ENCODE measurements at regions not wholly inside any gene's neighbourhood (a gene's known extent, or its start where the extent isn't known, plus 50 kb on each side); places are given as distances from the start of the nearest gene placed in this dataset.

GRCh38 chr9:1918108-1918507, 97.0 kb upstream of the SMARCA2 start:
- H3K4me2 ChIP-seq (ENCODE audit: control insufficient read depth, extremely low read depth, insufficient read depth, low read depth, low read length) = no peak overlapping the region
- TF ChIP-seq EZH2 (IDR thresholded peaks at IDR 0.05; ENCODE audit: low read length) = no peak
- no peak for TF ChIP-seq CTCF (optimal IDR thresholded peaks at IDR 0.05 in 1 of 3, IDR thresholded peaks at IDR 0.05 in 1 of 3, conservative IDR thresholded peaks at IDR 0.05 in 1 of 3; ENCODE audit: extremely low read depth in 1 of 3, insufficient read depth in 2 of 3, low read length in 3 of 3)
- H4K20me1 ChIP-seq (ENCODE audit: control insufficient read depth, extremely low read depth, insufficient read depth, low read length) = no peaks in the 10 kb centered on the region
- peaks cover 5% of the 10 kb centered on the region for H3K4me1 ChIP-seq (ENCODE audit: control insufficient read depth, extremely low read depth, insufficient read depth, low read length)
- no peak for DNase-seq (ENCODE audit: low read depth, low spot score)
- dilution Hi-C loops (cut with MboI; ENCODE audit: extremely low pct_ligation_motif_present, low sequenced_read_pairs) = no loop called here
- H3K4me3 ChIP-seq (ENCODE audit: control insufficient read depth in 2 of 3, extremely low read depth in 1 of 3, insufficient read depth in 2 of 3, low read depth in 1 of 3, low read length in 3 of 3) = no peak overlapping the region
- H3K79me2 ChIP-seq (ENCODE audit: control insufficient read depth, insufficient read depth, low read length) = no peaks in the 10 kb centered on the region
- no peak overlapping the region for H3K9ac ChIP-seq (ENCODE audit: control insufficient read depth, extremely low read depth, insufficient read depth, low read length)
- H3K9me1 ChIP-seq (ENCODE audit: control insufficient read depth, extremely low read depth, insufficient read depth, low read length) = no peaks in the 10 kb centered on the region
- H3K27me3 ChIP-seq (ENCODE audit: control insufficient read depth, extremely low read depth, insufficient read depth, low read length) = peaks cover 7% of the 10 kb centered on the region
- FAIRE-seq = no peak
- H3K27ac ChIP-seq (ENCODE audit: control insufficient read depth, insufficient read depth, low read length) = no peak overlapping the region
- H2AFZ ChIP-seq (ENCODE audit: control insufficient read depth, low read length) = no peak overlapping the region
- H3K36me3 ChIP-seq (ENCODE audit: control insufficient read depth in 2 of 2, extremely low read depth in 1 of 2, insufficient read depth in 2 of 2, low read length in 2 of 2) = no peaks in the 10 kb centered on the region
- H3K9me3 ChIP-seq (ENCODE audit: control insufficient read depth, low read depth, low read length) = no peaks in the 10 kb centered on the region

GRCh38 chr9:1918622-1919021, 96.5 kb upstream of the SMARCA2 start:
- H3K4me1 ChIP-seq (ENCODE audit: control insufficient read depth, extremely low read depth, insufficient read depth, low read length) = peaks cover 5% of the 10 kb centered on the region
- H3K79me2 ChIP-seq (ENCODE audit: control insufficient read depth, insufficient read depth, low read length) = no peaks in the 10 kb centered on the region
- no peak for DNase-seq (ENCODE audit: low read depth, low spot score)
- H3K4me2 ChIP-seq (ENCODE audit: control insufficient read depth, extremely low read depth, insufficient read depth, low read depth, low read length) = no peak overlapping the region
- no peaks in the 10 kb centered on the region for H4K20me1 ChIP-seq (ENCODE audit: control insufficient read depth, extremely low read depth, insufficient read depth, low read length)
- no peak overlapping the region for H3K9ac ChIP-seq (ENCODE audit: control insufficient read depth, extremely low read depth, insufficient read depth, low read length)
- H3K27ac ChIP-seq (ENCODE audit: control insufficient read depth, insufficient read depth, low read length) = no peak overlapping the region
- FAIRE-seq = no peak
- H3K27me3 ChIP-seq (ENCODE audit: control insufficient read depth, extremely low read depth, insufficient read depth, low read length) = peaks cover 7% of the 10 kb centered on the region
- no peak overlapping the region for H3K4me3 ChIP-seq (ENCODE audit: control insufficient read depth in 2 of 3, extremely low read depth in 1 of 3, insufficient read depth in 2 of 3, low read depth in 1 of 3, low read length in 3 of 3)
- H2AFZ ChIP-seq (ENCODE audit: control insufficient read depth, low read length) = no peak overlapping the region
- no peaks in the 10 kb centered on the region for H3K9me1 ChIP-seq (ENCODE audit: control insufficient read depth, extremely low read depth, insufficient read depth, low read length)
- no peaks in the 10 kb centered on the region for H3K9me3 ChIP-seq (ENCODE audit: control insufficient read depth, low read depth, low read length)
- no peaks in the 10 kb centered on the region for H3K36me3 ChIP-seq (ENCODE audit: control insufficient read depth in 2 of 2, extremely low read depth in 1 of 2, insufficient read depth in 2 of 2, low read length in 2 of 2)
- TF ChIP-seq EZH2 (IDR thresholded peaks at IDR 0.05; ENCODE audit: low read length) (no peak), CTCF (optimal IDR thresholded peaks at IDR 0.05 in 1 of 3, IDR thresholded peaks at IDR 0.05 in 1 of 3, conservative IDR thresholded peaks at IDR 0.05 in 1 of 3; ENCODE audit: extremely low read depth in 1 of 3, insufficient read depth in 2 of 3, low read length in 3 of 3) (no peak)
- dilution Hi-C loops (cut with MboI; ENCODE audit: extremely low pct_ligation_motif_present, low sequenced_read_pairs) = no loop called here
